HepG2 (cell line): ENCODE measurements at regions not wholly inside any gene's neighbourhood (a gene's known extent, or its start where the extent isn't known, plus 50 kb on each side); places are given as distances from the start of the nearest gene placed in this dataset.
A peak's percentile ranks its signal among the peaks of the same experiment; 100 is the strongest.

Source experiments
- ARID5B ChIP-seq: IDR thresholded peaks from 2 replicates; pipeline ENCODE4 v1.4.0; 2020; ENCODE audit warnings: mild to moderate bottlenecking, missing genetic modification reagents
- ARNTL ChIP-seq: sonication (generic); formaldehyde crosslinking; IDR thresholded peaks from 2 replicates; pipeline ENCODE4 v1.4.0; 2020; ENCODE audit warnings: mild to moderate bottlenecking, missing genetic modification reagents
- GPBP1L1 ChIP-seq: sonication (generic); formaldehyde crosslinking; IDR thresholded peaks from 2 replicates; pipeline ENCODE4 v1.5.0; 2020; ENCODE audit warnings: mild to moderate bottlenecking, missing genetic modification reagents
- HNRNPLL ChIP-seq: fragments of 200-400 bp; formaldehyde crosslinking; IDR thresholded peaks from 2 replicates; pipeline ENCODE4 v1.6.1; 2017; ENCODE audit warnings: mild to moderate bottlenecking, low read depth, low read length; ENCODE audit not compliant: poor library complexity, severe bottlenecking
- IRX3 ChIP-seq: sonication (generic); formaldehyde crosslinking; IDR thresholded peaks from 2 replicates; pipeline ENCODE4 v1.8.1; 2023; ENCODE audit warnings: mild to moderate bottlenecking, low read depth, missing genetic modification reagents, borderline replicate concordance
- KDM3A ChIP-seq: IDR thresholded peaks from 2 replicates; pipeline ENCODE4 v1.6.1; 2018; ENCODE audit warnings: low read depth, missing compliant biosample characterization
- MBNL3 ChIP-seq: fragments of 250-450 bp; sonication (Bioruptor Pico); conservative IDR thresholded peaks from 2 replicates; pipeline ENCODE4 v1.8.0; 2022; ENCODE audit warnings: mild to moderate bottlenecking, inconsistent platforms
- NR2F2 ChIP-seq: IDR thresholded peaks from 2 replicates; pipeline ENCODE4 v1.6.1; 2012; ENCODE audit warnings: low read depth, inconsistent platforms, borderline replicate concordance
- SRSF1 ChIP-seq: fragments of 200-400 bp; formaldehyde crosslinking; optimal IDR thresholded peaks from 2 replicates; pipeline ENCODE3; 2017; ENCODE audit warnings: mild to moderate bottlenecking, low read depth, low read length, moderate library complexity
- TARDBP ChIP-seq: sonication (generic); formaldehyde crosslinking; IDR thresholded peaks from 2 replicates; pipeline ENCODE4 v1.8.0; 2022; ENCODE audit warnings: mild to moderate bottlenecking, missing genetic modification reagents
- TMF1 ChIP-seq: sonication (generic); formaldehyde crosslinking; IDR thresholded peaks from 2 replicates; pipeline ENCODE4 v1.8.1; 2022; ENCODE audit warnings: low read depth, missing genetic modification reagents
- YEATS4 ChIP-seq: sonication (generic); formaldehyde crosslinking; IDR thresholded peaks from 2 replicates; pipeline ENCODE4 v1.4.0; 2020; ENCODE audit warnings: missing genetic modification reagents, borderline replicate concordance
- ZMYM4 ChIP-seq: sonication (generic); formaldehyde crosslinking; IDR thresholded peaks from 2 replicates; pipeline ENCODE4 v1.8.1; 2023; ENCODE audit warnings: mild to moderate bottlenecking, missing genetic modification reagents
- ZNF232 ChIP-seq: sonication (generic); formaldehyde crosslinking; IDR thresholded peaks from 2 replicates; pipeline ENCODE4 v1.4.0; 2020; ENCODE audit warnings: missing genetic modification reagents, borderline replicate concordance
- ZNF235 ChIP-seq: sonication (generic); formaldehyde crosslinking; IDR thresholded peaks from 2 replicates; pipeline ENCODE4 v1.8.1; 2023; ENCODE audit warnings: mild to moderate bottlenecking, missing genetic modification reagents, borderline replicate concordance
- ZNF484 ChIP-seq: sonication (generic); formaldehyde crosslinking; IDR thresholded peaks from 2 replicates; pipeline ENCODE4 v1.5.1; 2020; ENCODE audit warnings: mild to moderate bottlenecking, low read depth, missing genetic modification reagents, borderline replicate concordance
- ZNF768 ChIP-seq: sonication (generic); formaldehyde crosslinking; IDR thresholded peaks from 2 replicates; pipeline ENCODE4 v1.4.0; 2020; ENCODE audit warnings: missing genetic modification reagents

GRCh38 chr21:38879912-38880576 lies 74.3 kb downstream of the ETS2 start (continued):
- TF ChIP-seq MBNL3 (CRISPR knock-in tag) (no peak), ARNTL (no peak), ZNF768 (CRISPR knock-in tag) (no peak), HNRNPLL (no peak), NR2F2 (no peak), GPBP1L1 (no peak), ZNF232 (CRISPR knock-in tag) (no peak), KDM3A (CRISPR knock-in tag) (no peak), SRSF1 (no peak), TARDBP (no peak), ZNF235 (CRISPR knock-in tag) (no peak), ZMYM4 (no peak), ZNF484 (CRISPR knock-in tag) (no peak), ARID5B (CRISPR knock-in tag) (0 out of 2 replicates have a peak, but pooled peaks have one; percentile 21), TMF1 (CRISPR knock-in tag) (no peak), IRX3 (CRISPR knock-in tag) (no peak), YEATS4 (CRISPR knock-in tag) (no peak)
